ENCODE measurements at regions not wholly inside any gene's neighbourhood (a gene's known extent, or its start where the extent isn't known, plus 50 kb on each side); places are given as distances from the start of the nearest gene placed in this dataset.

- no peak overlapping the region for H3K27ac ChIP-seq (ENCODE audit: low read depth, low read length)
- WGBS: 91% methylated on average over 2 of the region's 2 CpGs
- no peaks in the 10 kb centered on the region for H3K36me3 ChIP-seq (ENCODE audit: insufficient read depth, low read length)
- 0 out of 2 replicates have a peak, but pooled peaks cover under 1% of the 10 kb centered on the region for H3K4me1 ChIP-seq (ENCODE audit: insufficient read depth, low read length)
- no peaks in the 10 kb centered on the region for H3K9me3 ChIP-seq (ENCODE audit: insufficient read depth, low read depth, low read length)
- no peak overlapping the region for H3K9ac ChIP-seq (ENCODE audit: low read depth, low read length)
- no peak overlapping the region for H3K4me3 ChIP-seq (ENCODE audit: low read length)
- no peaks in the 10 kb centered on the region for H3K27me3 ChIP-seq (ENCODE audit: insufficient read depth, low read length)
Observed at GRCh38 chr14:65360144-65360784, 52.3 kb upstream of the FUT8 start.

GRCh38 chr14:65361920-65362319, 50.6 kb upstream of the FUT8 start:
- Histone ChIP-seq H3K27me3 (ENCODE audit: insufficient read depth, low read length) (no peaks in the 10 kb centered on the region), H3K36me3 (ENCODE audit: insufficient read depth, low read length) (no peaks in the 10 kb centered on the region), H3K9ac (ENCODE audit: low read depth, low read length) (no peak overlapping the region), H3K4me1 (ENCODE audit: insufficient read depth, low read length) (peaks cover 7% of the 10 kb centered on the region; the same call in 1 of the 2 replicates), H3K9me3 (ENCODE audit: insufficient read depth, low read depth, low read length) (no peaks in the 10 kb centered on the region), H3K27ac (ENCODE audit: low read depth, low read length) (no peak overlapping the region), H3K4me3 (ENCODE audit: low read length) (no peak overlapping the region)
- 90% methylated on average over 2 of the region's 2 CpGs for WGBS

Measured in HUES64 (cell line).